Ascending aorta (tissue), 2 donors: ENCODE measurements at regions not wholly inside any gene's neighbourhood (a gene's known extent, or its start where the extent isn't known, plus 50 kb on each side); places are given as distances from the start of the nearest gene placed in this dataset.

Source experiments
- DNase-seq, 2 donors: peaks; one replicate each; pipeline ENCODE4 v3.0.0-alpha.2; 2019; ENCODE audit warnings: low spot score in 2 of 2
- H3K27ac ChIP-seq, 2 donors: fragments of 200-600 bp; sonication (generic); one replicate each; pipeline ENCODE4 v1.5.1; 2016 to 2017; ENCODE audit warnings: mild to moderate bottlenecking in 1 of 2
- H3K27me3 ChIP-seq: fragments of 200-600 bp; sonication (generic); one replicate; pipeline ENCODE4 v1.5.1; 2017
- H3K36me3 ChIP-seq, 2 donors: fragments of 200-600 bp; sonication (generic); one replicate each; pipeline ENCODE4 v1.5.1; 2016
- H3K4me1 ChIP-seq, 2 donors: fragments of 200-600 bp; sonication (generic); one replicate each; pipeline ENCODE4 v1.5.1; 2016 to 2017; ENCODE audit warnings: mild to moderate bottlenecking in 1 of 2
- H3K4me3 ChIP-seq, 2 donors: fragments of 200-600 bp; sonication (generic); one replicate each; pipeline ENCODE4 v1.5.1; 2016 to 2017; ENCODE audit warnings: mild to moderate bottlenecking in 1 of 2
- H3K9me3 ChIP-seq, 2 donors: fragments of 200-600 bp; sonication (generic); one replicate each; pipeline ENCODE4 v1.5.1; 2016
- intact Hi-C: fragments of 100-400 bp; cut with DNase I; formaldehyde crosslinking; loops from one replicate; pipeline ENCODE4 v1.15.1; 2023
- TF ChIP-seq, protein P1 (sequence below), 3 experiments: fragments of 200-600 bp in 2 of 3; fragments of 450-650 bp in 1 of 3; sonication (generic) in 2 of 3; IDR thresholded peaks; one replicate each; pipeline ENCODE4 v1.5.1; 2016 to 2019; ENCODE audit warnings: antibody characterized with exemption in 3 of 3, mild to moderate bottlenecking in 1 of 3, moderate library complexity in 1 of 3

- H3K4me1 ChIP-seq: peaks cover 5 to 19% of the 10 kb centered on the region in 2 donors
- no peaks in the 10 kb centered on the region for H3K27me3 ChIP-seq
- intact Hi-C loops: loop anchor here (2.0 kb wide), 1 partner anchor 29 kb away; no protein-coding TSS in a partner anchor
- H3K9me3 ChIP-seq: no peaks in the 10 kb centered on the region
- DNase-seq: no peak
- TF ChIP-seq, protein P1, sequence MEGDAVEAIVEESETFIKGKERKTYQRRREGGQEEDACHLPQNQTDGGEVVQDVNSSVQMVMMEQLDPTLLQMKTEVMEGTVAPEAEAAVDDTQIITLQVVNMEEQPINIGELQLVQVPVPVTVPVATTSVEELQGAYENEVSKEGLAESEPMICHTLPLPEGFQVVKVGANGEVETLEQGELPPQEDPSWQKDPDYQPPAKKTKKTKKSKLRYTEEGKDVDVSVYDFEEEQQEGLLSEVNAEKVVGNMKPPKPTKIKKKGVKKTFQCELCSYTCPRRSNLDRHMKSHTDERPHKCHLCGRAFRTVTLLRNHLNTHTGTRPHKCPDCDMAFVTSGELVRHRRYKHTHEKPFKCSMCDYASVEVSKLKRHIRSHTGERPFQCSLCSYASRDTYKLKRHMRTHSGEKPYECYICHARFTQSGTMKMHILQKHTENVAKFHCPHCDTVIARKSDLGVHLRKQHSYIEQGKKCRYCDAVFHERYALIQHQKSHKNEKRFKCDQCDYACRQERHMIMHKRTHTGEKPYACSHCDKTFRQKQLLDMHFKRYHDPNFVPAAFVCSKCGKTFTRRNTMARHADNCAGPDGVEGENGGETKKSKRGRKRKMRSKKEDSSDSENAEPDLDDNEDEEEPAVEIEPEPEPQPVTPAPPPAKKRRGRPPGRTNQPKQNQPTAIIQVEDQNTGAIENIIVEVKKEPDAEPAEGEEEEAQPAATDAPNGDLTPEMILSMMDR (IDR thresholded peaks at IDR 0.05): no peak
- no peaks in the 10 kb centered on the region for H3K36me3 ChIP-seq
- no peak overlapping the region for H3K4me3 ChIP-seq
- H3K27ac ChIP-seq: peak overlapping the region; percentile 90 to 91
Measured at GRCh38 chr21:41641510-41641815, 125.4 kb downstream of the RIPK4 start.

- TF ChIP-seq, protein P1 (IDR thresholded peaks at IDR 0.05): no peak
- H3K4me1 ChIP-seq: peaks cover 5 to 19% of the 10 kb centered on the region in 2 donors
- H3K36me3 ChIP-seq: no peaks in the 10 kb centered on the region
- no peaks in the 10 kb centered on the region for H3K9me3 ChIP-seq
- H3K27me3 ChIP-seq: no peaks in the 10 kb centered on the region
- H3K27ac ChIP-seq: peak overlapping the region; percentile 90 to 91
- DNase-seq: no peak
- intact Hi-C loops: loop anchor here (2.0 kb wide), 1 partner anchor 28 kb away; no protein-coding TSS in a partner anchor
- no peak overlapping the region for H3K4me3 ChIP-seq
Measured at GRCh38 chr21:41640748-41641509, 125.9 kb downstream of the RIPK4 start.

DNA sequence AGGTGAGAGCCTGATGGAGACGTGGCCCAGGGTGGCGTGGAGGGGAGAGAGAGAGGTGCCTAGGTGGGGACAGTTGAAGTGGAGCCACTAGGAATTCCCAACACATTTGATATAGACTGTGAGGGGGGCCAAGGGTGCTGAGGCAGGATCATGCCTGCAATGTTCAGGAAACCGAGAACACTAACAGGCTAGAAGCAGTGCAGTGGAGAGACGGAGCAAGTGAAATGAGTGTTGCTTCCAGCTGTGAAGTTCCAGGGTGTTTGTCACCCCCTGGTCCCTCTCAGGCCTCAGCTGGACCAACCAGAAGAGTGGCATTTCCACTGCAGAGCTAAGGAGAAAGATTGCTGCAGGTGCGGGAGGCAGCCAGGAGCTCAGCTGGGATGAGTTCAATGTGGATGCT, 127.1 kb downstream of the RIPK4 start:
- no peak for DNase-seq
- Histone ChIP-seq H3K4me1 (peaks cover 5 to 19% of the 10 kb centered on the region in 2 donors), H3K9me3 (no peaks in the 10 kb centered on the region), H3K27me3 (no peaks in the 10 kb centered on the region), H3K36me3 (no peaks in the 10 kb centered on the region), H3K4me3 (no peak overlapping the region), H3K27ac (no peak overlapping the region)
- TF ChIP-seq, protein P1 (IDR thresholded peaks at IDR 0.05): no peak
- intact Hi-C loops: loop anchor here (2.0 kb wide), 1 partner anchor 27 kb away; no protein-coding TSS in a partner anchor

DNA sequence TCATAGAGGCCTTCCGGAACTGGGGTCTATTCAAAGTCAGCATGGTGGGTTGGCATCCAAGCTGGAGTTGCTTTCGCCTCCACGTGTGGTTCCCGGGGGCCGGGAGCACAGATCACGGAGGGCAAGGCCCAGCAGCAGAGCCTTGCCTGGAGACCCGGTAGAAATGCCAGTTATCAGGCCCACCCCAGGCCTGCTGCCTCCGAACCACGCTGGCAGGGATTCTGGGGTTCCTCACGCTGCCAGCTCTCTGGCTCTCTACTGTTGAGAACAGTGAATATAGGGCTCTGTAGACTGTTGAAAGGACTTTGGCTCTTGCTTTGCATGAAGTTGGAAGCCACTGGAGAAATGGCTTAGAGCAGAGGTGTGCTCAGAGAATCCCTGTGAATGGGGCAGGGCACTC, 127.5 kb downstream of the RIPK4 start:
- no peaks in the 10 kb centered on the region for H3K9me3 ChIP-seq
- no peak overlapping the region for H3K27ac ChIP-seq
- H3K27me3 ChIP-seq: no peaks in the 10 kb centered on the region
- DNase-seq: no peak
- H3K4me1 ChIP-seq: peaks cover 5 to 19% of the 10 kb centered on the region in 2 donors
- intact Hi-C loops: no loop called here
- TF ChIP-seq, protein P1 (IDR thresholded peaks at IDR 0.05): no peak
- no peaks in the 10 kb centered on the region for H3K36me3 ChIP-seq
- no peak overlapping the region for H3K4me3 ChIP-seq

DNA sequence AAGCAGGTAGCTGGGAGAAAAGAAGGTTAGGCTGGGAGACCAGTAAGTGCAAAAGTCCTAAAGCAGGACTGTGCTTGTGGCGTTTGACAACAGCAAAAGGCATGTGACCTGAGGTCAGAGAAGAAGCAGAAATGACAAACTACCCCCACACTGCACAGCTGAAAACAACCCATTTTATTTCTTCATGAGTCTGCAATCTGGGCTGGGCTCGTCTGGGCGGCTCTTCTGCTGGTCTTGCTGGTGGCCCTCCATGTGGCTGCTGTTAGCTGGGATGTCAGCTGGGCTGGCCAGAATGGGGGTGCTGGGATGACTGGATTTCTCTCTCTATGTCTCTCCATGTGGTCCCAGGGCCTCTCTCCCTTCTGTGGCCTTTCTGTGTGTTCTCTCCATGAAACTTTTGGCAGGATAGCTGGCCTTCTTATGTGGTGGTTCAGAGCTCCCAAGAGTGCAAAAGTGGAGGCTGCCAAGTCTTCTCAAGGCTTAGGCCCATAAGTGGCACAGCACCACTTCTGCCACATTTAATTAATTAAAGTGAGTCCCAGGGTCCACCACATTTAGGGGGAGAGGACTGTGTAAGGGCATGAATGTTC, 128.6 kb downstream of the RIPK4 start:
- no peak overlapping the region for H3K4me3 ChIP-seq
- intact Hi-C loops: no loop called here
- H3K27ac ChIP-seq: peak overlapping the region in 1 of 2 donors; percentile 62
- TF ChIP-seq, protein P1 (IDR thresholded peaks at IDR 0.05): no peak
- H3K27me3 ChIP-seq: no peaks in the 10 kb centered on the region
- H3K36me3 ChIP-seq: no peaks in the 10 kb centered on the region
- H3K9me3 ChIP-seq: no peaks in the 10 kb centered on the region
- no peak for DNase-seq
- H3K4me1 ChIP-seq: peaks cover 5 to 19% of the 10 kb centered on the region in 2 donors
